ENCODE measurements at regions not wholly inside any gene's neighbourhood (a gene's known extent, or its start where the extent isn't known, plus 50 kb on each side); places are given as distances from the start of the nearest gene placed in this dataset.

GRCh38 chr3:19093084-19093483 lies 55.2 kb upstream of the KCNH8 start:
- DNase-seq (ENCODE audit: low read depth in 2 of 2): no peak

- DNase-seq (ENCODE audit: low read depth in 2 of 2): no peak
These were observed 70.9 kb upstream of the KCNH8 start for GRCh38 chr3:19077388-19077787.

GRCh38 chr3:19075037-19075436 lies 73.3 kb upstream of the KCNH8 start:
- DNase-seq (ENCODE audit: low read depth in 2 of 2): no peak

- DNase-seq (ENCODE audit: low read depth in 2 of 2): no peak
These were observed 73.9 kb upstream of the KCNH8 start for GRCh38 chr3:19074257-19074900.

GRCh38 chr3:19073341-19074105 lies 74.8 kb upstream of the KCNH8 start:
- DNase-seq (ENCODE audit: low read depth in 2 of 2): no peak

- DNase-seq (ENCODE audit: low read depth in 2 of 2): no peak
These were observed 78.0 kb upstream of the KCNH8 start for GRCh38 chr3:19070325-19070724.

GRCh38 chr3:19065027-19065426 lies 83.3 kb upstream of the KCNH8 start:
- DNase-seq (ENCODE audit: low read depth in 2 of 2): no peak

GRCh38 chr3:19063936-19064335 lies 84.4 kb upstream of the KCNH8 start:
- DNase-seq (ENCODE audit: low read depth in 2 of 2): no peak

- no peak for DNase-seq (ENCODE audit: low read depth in 2 of 2)
These were observed 87.9 kb upstream of the KCNH8 start for GRCh38 chr3:19060404-19060803.

GRCh38 chr3:19052874-19053273 lies 95.4 kb upstream of the KCNH8 start:
- DNase-seq (ENCODE audit: low read depth in 2 of 2): no peak

- no peak for DNase-seq (ENCODE audit: low read depth in 2 of 2)
These were observed 101.9 kb upstream of the KCNH8 start for GRCh38 chr3:19046440-19046839.

GRCh38 chr3:19030522-19030839 lies 117.8 kb upstream of the KCNH8 start:
- DNase-seq (ENCODE audit: low read depth in 2 of 2): peak in 1 of 2 donors; percentile 2

GRCh38 chr3:19029837-19030521 lies 118.3 kb upstream of the KCNH8 start:
- no peak for DNase-seq (ENCODE audit: low read depth in 2 of 2)

GRCh38 chr3:19025441-19025840 lies 122.9 kb upstream of the KCNH8 start:
- DNase-seq (ENCODE audit: low read depth in 2 of 2): no peak

GRCh38 chr3:19022546-19022945 lies 125.8 kb upstream of the KCNH8 start:
- no peak for DNase-seq (ENCODE audit: low read depth in 2 of 2)

- DNase-seq (ENCODE audit: low read depth in 2 of 2): no peak
These were observed 131.5 kb upstream of the KCNH8 start for GRCh38 chr3:19016851-19017250.

- DNase-seq (ENCODE audit: low read depth in 2 of 2): no peak
These were observed 134.4 kb upstream of the KCNH8 start for GRCh38 chr3:19013879-19014278.

GRCh38 chr3:19012846-19013245 lies 135.5 kb upstream of the KCNH8 start:
- no peak for DNase-seq (ENCODE audit: low read depth in 2 of 2)

GRCh38 chr3:19002606-19003005 lies 145.7 kb upstream of the KCNH8 start:
- no peak for DNase-seq (ENCODE audit: low read depth in 2 of 2)

- no peak for DNase-seq (ENCODE audit: low read depth in 2 of 2)
These were observed 150.2 kb upstream of the KCNH8 start for GRCh38 chr3:18998069-18998468.

GRCh38 chr3:18992709-18993108 lies 155.6 kb upstream of the KCNH8 start:
- DNase-seq (ENCODE audit: low read depth in 2 of 2): no peak

- no peak for DNase-seq (ENCODE audit: low read depth in 2 of 2)
These were observed 159.0 kb upstream of the KCNH8 start for GRCh38 chr3:18989237-18989795.
